ENCODE measurements at regions not wholly inside any gene's neighbourhood (a gene's known extent, or its start where the extent isn't known, plus 50 kb on each side); places are given as distances from the start of the nearest gene placed in this dataset.

DNA sequence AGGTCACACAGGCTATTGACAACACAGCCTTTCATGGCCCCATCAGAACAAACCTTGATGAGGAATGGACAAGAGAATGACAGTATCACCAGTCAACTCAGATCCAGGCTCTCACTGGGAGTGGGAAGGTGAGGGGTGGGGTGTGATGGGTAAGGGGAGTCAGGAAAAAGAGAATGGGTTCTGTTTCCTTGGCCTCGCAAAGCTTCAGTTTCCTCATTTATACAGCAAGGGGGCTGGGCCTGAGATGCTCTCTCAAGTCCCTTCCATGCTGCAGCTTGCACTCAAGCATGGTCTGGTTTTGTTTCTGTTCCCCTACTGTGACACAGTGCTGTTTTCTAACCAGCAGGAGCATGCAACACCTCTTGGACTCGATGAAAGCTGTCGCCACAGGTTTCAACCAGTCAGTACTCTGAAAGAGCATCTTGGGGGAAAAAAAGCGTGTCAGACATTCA is 65.7 kb upstream of the IL12A start:
- TF ChIP-seq, protein P1, sequence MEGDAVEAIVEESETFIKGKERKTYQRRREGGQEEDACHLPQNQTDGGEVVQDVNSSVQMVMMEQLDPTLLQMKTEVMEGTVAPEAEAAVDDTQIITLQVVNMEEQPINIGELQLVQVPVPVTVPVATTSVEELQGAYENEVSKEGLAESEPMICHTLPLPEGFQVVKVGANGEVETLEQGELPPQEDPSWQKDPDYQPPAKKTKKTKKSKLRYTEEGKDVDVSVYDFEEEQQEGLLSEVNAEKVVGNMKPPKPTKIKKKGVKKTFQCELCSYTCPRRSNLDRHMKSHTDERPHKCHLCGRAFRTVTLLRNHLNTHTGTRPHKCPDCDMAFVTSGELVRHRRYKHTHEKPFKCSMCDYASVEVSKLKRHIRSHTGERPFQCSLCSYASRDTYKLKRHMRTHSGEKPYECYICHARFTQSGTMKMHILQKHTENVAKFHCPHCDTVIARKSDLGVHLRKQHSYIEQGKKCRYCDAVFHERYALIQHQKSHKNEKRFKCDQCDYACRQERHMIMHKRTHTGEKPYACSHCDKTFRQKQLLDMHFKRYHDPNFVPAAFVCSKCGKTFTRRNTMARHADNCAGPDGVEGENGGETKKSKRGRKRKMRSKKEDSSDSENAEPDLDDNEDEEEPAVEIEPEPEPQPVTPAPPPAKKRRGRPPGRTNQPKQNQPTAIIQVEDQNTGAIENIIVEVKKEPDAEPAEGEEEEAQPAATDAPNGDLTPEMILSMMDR (optimal IDR thresholded peaks at IDR 0.05 in 1 of 3, IDR thresholded peaks at IDR 0.05 in 1 of 3, conservative IDR thresholded peaks at IDR 0.05 in 1 of 3; ENCODE audit: extremely low read depth in 1 of 3, insufficient read depth in 2 of 3, low read length in 3 of 3) = no peak
- TF ChIP-seq EZH2 (IDR thresholded peaks at IDR 0.05; ENCODE audit: low read length) = no peak
